ENCODE measurements at regions not wholly inside any gene's neighbourhood (a gene's known extent, or its start where the extent isn't known, plus 50 kb on each side); places are given as distances from the start of the nearest gene placed in this dataset.

DNA sequence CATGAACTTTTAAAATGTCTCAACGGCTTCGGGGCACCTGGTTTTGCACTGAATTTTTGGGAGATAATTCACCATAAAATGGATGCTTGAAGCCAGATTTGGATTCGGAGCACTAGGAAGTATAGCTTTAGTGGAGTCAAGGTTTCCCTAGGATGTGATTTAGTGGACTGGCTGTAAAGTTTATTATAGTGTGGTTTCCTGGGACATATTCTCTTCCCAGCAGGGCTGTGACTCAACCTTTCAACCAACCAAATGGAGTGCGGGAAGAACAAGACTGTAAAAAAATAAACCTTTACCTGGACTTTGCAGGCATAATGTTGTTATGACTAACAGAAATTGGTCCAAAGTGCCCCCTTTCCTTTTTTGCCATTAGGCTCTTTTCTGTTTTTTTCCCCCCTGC is 327.4 kb upstream of the MAN1A1 start:
- Histone ChIP-seq H3K4me3 (replicated peaks in 1 of 3) (no peak overlapping the region), H3K4me1 (no peaks in the 10 kb centered on the region), H3K9me3 (no peaks in the 10 kb centered on the region), H3K27me3 (no peaks in the 10 kb centered on the region), H3K27ac (no peak overlapping the region), H3K36me3 (no peaks in the 10 kb centered on the region)
- DNase-seq = no peak
- intact Hi-C loops (cut with DNase I) = no loop called here
- 88 to 94% methylated on average over 4 of the region's 4 CpGs for WGBS, 2 donors
- TF ChIP-seq POLR2A (IDR thresholded peaks at IDR 0.05) = no peak
- TF ChIP-seq, protein P1, sequence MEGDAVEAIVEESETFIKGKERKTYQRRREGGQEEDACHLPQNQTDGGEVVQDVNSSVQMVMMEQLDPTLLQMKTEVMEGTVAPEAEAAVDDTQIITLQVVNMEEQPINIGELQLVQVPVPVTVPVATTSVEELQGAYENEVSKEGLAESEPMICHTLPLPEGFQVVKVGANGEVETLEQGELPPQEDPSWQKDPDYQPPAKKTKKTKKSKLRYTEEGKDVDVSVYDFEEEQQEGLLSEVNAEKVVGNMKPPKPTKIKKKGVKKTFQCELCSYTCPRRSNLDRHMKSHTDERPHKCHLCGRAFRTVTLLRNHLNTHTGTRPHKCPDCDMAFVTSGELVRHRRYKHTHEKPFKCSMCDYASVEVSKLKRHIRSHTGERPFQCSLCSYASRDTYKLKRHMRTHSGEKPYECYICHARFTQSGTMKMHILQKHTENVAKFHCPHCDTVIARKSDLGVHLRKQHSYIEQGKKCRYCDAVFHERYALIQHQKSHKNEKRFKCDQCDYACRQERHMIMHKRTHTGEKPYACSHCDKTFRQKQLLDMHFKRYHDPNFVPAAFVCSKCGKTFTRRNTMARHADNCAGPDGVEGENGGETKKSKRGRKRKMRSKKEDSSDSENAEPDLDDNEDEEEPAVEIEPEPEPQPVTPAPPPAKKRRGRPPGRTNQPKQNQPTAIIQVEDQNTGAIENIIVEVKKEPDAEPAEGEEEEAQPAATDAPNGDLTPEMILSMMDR (IDR thresholded peaks at IDR 0.05) = no peak

DNA sequence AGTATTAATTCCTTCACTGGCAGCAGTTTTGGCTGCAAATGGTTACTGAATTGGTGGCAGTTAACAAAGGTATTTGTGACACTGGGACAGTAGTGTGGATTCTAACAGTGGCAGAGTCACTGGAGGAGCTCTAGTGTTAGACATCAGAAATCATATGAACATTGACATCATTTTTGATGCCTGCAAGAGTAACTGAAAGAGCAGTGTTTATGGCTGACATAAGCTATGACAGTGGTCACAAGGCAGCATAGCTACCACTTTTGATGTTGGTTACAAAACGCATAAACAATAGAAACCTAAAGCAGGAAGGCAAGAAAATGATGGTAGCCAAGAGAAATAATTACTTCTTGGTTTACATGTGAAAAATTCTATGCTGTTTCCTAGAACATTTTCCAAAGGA is 326.7 kb upstream of the MAN1A1 start:
- TF ChIP-seq, protein P1 (IDR thresholded peaks at IDR 0.05) = no peak
- TF ChIP-seq POLR2A (IDR thresholded peaks at IDR 0.05) = no peak
- Histone ChIP-seq H3K27me3 (no peaks in the 10 kb centered on the region), H3K9me3 (no peaks in the 10 kb centered on the region), H3K27ac (no peak overlapping the region), H3K4me1 (no peaks in the 10 kb centered on the region), H3K4me3 (replicated peaks in 1 of 3) (no peak overlapping the region), H3K36me3 (no peaks in the 10 kb centered on the region)
- no peak for DNase-seq
- intact Hi-C loops (cut with DNase I) = no loop called here
- 79 to 87% methylated on average over 1 of the region's 1 CpG for WGBS, 2 donors

DNA sequence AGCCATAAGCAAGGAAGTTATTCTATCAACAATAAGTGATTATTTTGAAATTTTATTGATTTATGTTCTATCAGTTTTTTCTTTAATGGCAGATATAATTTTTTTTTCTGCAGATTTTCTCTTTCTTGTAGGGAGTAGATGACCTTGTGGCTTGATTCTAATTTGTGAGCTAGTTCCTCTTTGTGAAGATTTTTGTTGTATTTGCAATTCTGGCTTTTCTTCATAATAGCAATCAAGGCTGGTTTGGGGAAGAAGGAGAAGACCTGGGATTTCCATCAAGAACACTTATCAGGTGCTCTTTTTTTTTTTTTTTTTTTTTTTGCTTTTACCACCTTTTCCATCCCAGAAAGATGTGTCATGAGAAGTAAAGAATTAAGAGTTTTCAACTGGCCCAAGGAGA is 324.2 kb upstream of the MAN1A1 start:
- no peak for DNase-seq
- intact Hi-C loops (cut with DNase I) = no loop called here
- no peak for TF ChIP-seq POLR2A (IDR thresholded peaks at IDR 0.05)
- TF ChIP-seq, protein P1 (IDR thresholded peaks at IDR 0.05) = no peak

DNA sequence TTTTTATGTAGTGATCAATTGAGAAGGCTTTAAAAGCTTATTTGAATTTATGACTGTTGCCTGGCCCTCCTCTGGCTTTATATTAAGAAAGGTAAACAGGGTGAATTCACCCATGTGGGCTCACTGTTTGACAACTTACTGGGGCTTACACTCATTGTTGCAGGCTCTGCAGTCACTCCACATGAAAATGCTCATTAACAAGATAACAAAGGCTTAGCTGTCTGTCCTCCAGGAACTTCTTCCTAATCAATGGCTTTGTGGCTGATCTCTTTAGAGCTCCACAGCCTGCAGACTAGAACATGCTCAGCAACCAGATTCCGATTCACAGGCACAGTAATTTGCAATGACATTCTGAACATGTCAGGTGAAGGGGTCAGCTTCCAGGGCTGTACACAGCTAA is 323.2 kb upstream of the MAN1A1 start:
- 95 to 100% methylated on average over 1 of the region's 1 CpG for WGBS, 2 donors
- no peaks in the 10 kb centered on the region for H3K27me3 ChIP-seq
- H3K27ac ChIP-seq = no peak overlapping the region
- no peak overlapping the region for H3K4me3 ChIP-seq (replicated peaks in 1 of 3)
- no peaks in the 10 kb centered on the region for H3K36me3 ChIP-seq
- no peaks in the 10 kb centered on the region for H3K9me3 ChIP-seq
- H3K4me1 ChIP-seq = no peaks in the 10 kb centered on the region
- intact Hi-C loops (cut with DNase I) = no loop called here
- no peak for DNase-seq
- no peak for TF ChIP-seq POLR2A (IDR thresholded peaks at IDR 0.05)
- TF ChIP-seq, protein P1 (IDR thresholded peaks at IDR 0.05) = no peak

More for the DNA sequence above, 324.2 kb upstream of the MAN1A1 start:
- H3K27me3 ChIP-seq = no peaks in the 10 kb centered on the region
- H3K9me3 ChIP-seq = no peaks in the 10 kb centered on the region
- no peak overlapping the region for H3K27ac ChIP-seq
- no peaks in the 10 kb centered on the region for H3K4me1 ChIP-seq
- H3K36me3 ChIP-seq = no peaks in the 10 kb centered on the region
- H3K4me3 ChIP-seq (replicated peaks in 1 of 3) = no peak overlapping the region

DNA sequence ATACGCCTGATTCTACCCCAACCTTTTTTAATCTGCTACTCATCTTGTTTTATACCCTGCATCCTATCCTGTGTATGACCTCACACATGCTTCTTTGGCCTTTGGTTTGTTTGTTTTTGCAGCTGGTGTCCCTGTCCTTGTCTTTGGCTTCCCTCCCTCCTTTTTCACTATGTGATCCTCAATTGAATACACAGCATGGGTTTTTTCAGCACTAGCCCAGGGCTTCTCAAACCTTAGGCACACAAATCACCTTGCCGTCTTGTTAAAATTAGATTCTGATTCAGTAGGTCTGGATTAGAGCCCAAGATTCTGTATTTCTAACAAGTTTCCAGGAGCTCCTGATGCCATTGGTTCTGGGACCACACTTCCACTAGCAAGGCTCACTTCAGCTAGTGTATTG is 321.5 kb upstream of the MAN1A1 start:
- H3K9me3 ChIP-seq = no peaks in the 10 kb centered on the region
- H3K36me3 ChIP-seq = no peaks in the 10 kb centered on the region
- TF ChIP-seq POLR2A (IDR thresholded peaks at IDR 0.05) = no peak
- TF ChIP-seq, protein P1 (IDR thresholded peaks at IDR 0.05) = no peak
- H3K27me3 ChIP-seq = no peaks in the 10 kb centered on the region
- no peak for DNase-seq
- no peak overlapping the region for H3K4me3 ChIP-seq (replicated peaks in 1 of 3)
- intact Hi-C loops (cut with DNase I) = no loop called here
- WGBS, 2 donors = 86 to 90% methylated on average over 2 of the region's 2 CpGs
- no peak overlapping the region for H3K27ac ChIP-seq
- H3K4me1 ChIP-seq = no peaks in the 10 kb centered on the region
